Spleen (tissue), 11 donors: ENCODE measurements at regions not wholly inside any gene's neighbourhood (a gene's known extent, or its start where the extent isn't known, plus 50 kb on each side); places are given as distances from the start of the nearest gene placed in this dataset.
A peak's percentile ranks its signal among the peaks of the same experiment; 100 is the strongest.

Source experiments
- DNase-seq: peaks from one replicate; pipeline ENCODE4 v3.0.0-alpha.2; 2020
- H3K27ac ChIP-seq, 8 donors: fragments of 200-600 bp; sonication (generic) in 7 of 8; 1 replicate in 4 of 8; 2 replicates in 4 of 8; pipeline versions ENCODE4 v1.5.0 to v1.8.0; 2016 to 2021; ENCODE audit warnings: inconsistent platforms in 4 of 8, mild to moderate bottlenecking in 4 of 8, moderate library complexity in 1 of 8
- H3K27me3 ChIP-seq, 7 donors: fragments of 200-600 bp; sonication (generic) in 6 of 7; replicated peaks in 1 of 7; 1 replicate in 4 of 7; 2 replicates in 3 of 7; pipeline versions ENCODE4 v1.5.0 to v1.8.0; 2016 to 2021; ENCODE audit warnings: inconsistent platforms in 3 of 7, mild to moderate bottlenecking in 1 of 7
- H3K36me3 ChIP-seq, 6 donors: fragments of 200-600 bp; sonication (generic) in 5 of 6; 1 replicate in 4 of 6; 2 replicates in 2 of 6; pipeline versions ENCODE4 v1.5.0 to v1.8.0; 2016 to 2021; ENCODE audit warnings: inconsistent platforms in 2 of 6
- H3K4me1 ChIP-seq, 6 donors: fragments of 200-600 bp; sonication (generic) in 5 of 6; 1 replicate in 3 of 6; 2 replicates in 3 of 6; pipeline versions ENCODE4 v1.5.0 to v1.8.0; 2016 to 2021; ENCODE audit warnings: inconsistent platforms in 3 of 6
- H3K4me3 ChIP-seq, 8 donors: fragments of 200-600 bp; sonication (generic) in 7 of 8; 1 replicate in 4 of 8; 2 replicates in 4 of 8; pipeline versions ENCODE4 v1.5.0 to v1.8.0; 2016 to 2021; ENCODE audit warnings: inconsistent platforms in 4 of 8, mild to moderate bottlenecking in 4 of 8, moderate library complexity in 2 of 8
- H3K9me3 ChIP-seq, 8 donors: fragments of 200-600 bp; sonication (generic) in 7 of 8; 1 replicate in 4 of 8; 2 replicates in 4 of 8; pipeline versions ENCODE4 v1.5.0 to v1.8.0; 2016 to 2021; ENCODE audit warnings: inconsistent platforms in 4 of 8
- CTCF ChIP-seq, 11 experiments: fragments of 200-600 bp in 7 of 11; fragments of 450-650 bp in 4 of 11; sonication (generic) in 4 of 11; IDR thresholded peaks in 8 of 11; conservative IDR thresholded peaks in 3 of 11; 1 replicate in 7 of 11; 2 replicates in 4 of 11; pipeline versions ENCODE4 v1.4.0 to v1.8.0; 2016 to 2021; ENCODE audit warnings: antibody characterized with exemption in 11 of 11, inconsistent platforms in 4 of 11, mild to moderate bottlenecking in 1 of 11
- POLR2A ChIP-seq, 3 donors: fragments of 450-650 bp; IDR thresholded peaks; one replicate each; pipeline ENCODE4 v1.5.1; 2017; ENCODE audit warnings: antibody characterized with exemption in 3 of 3, mild to moderate bottlenecking in 1 of 3
- POLR2AphosphoS5 ChIP-seq, 3 donors: sonication (generic); formaldehyde crosslinking; IDR thresholded peaks; one replicate each; pipeline ENCODE4 v1.5.1; 2017; ENCODE audit warnings: antibody characterized with exemption in 3 of 3
- WGBS, 5 donors: extraction: QIAGEN DNeasy Blood & Tissue Kit in 3 of 5; methylation state at CpG; one replicate each; pipeline versions ENCODE4 v1.1.5 to v1.1.7; 2013 to 2018; 5-methylcytosine and 5-hydroxymethylcytosine counted together
- intact Hi-C: fragments of 100-400 bp; cut with DNase I; formaldehyde crosslinking; loops from one replicate; pipeline ENCODE4 v1.15.0; 2023; ENCODE audit warnings: low total_unique reads
- donor health status: healthy with polysubstance abuse.
- donor health status: DM: no; HTN: no; CAD: no; lungs with moderate emphysema.
- donor health status: DM: no; HTN: no; CAD: no.
- donor health status: Bipolar disorder and iron deficiency.
- donor health status: healthy.
- donor health status: DM: no; HTN: no; CAD: no.
- donor health status: DM: yes; HTN: yes; CAD: no.

DNA sequence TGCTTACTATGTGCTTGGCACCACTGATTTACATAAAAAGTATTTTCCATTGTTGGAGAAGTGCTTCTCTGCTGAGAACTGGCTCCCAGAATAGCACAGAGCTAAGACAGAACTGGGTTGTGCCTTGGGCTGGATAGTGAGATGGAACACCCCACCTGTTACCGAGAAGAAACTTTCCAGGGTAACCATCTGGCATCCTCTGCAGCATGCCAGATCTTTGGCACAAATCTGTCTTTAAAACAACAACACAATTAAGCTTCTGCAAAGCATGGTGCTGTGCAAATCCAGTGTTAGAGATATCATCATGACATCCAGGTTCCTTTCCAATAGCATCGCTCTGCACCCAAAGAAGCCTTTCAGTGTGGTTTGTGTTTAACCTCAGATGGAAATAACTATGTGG lies 202.5 kb upstream of the RFC3 start:
- no peak for DNase-seq
- Histone ChIP-seq H3K4me1 (peaks cover under 1 to 23% (median 11%) of the 10 kb centered on the region in 6 donors), H3K9me3 (no peaks in the 10 kb centered on the region), H3K4me3 (no peak overlapping the region), H3K36me3 (no peaks in the 10 kb centered on the region), H3K27me3 (no peaks in the 10 kb centered on the region), H3K27ac (no peak overlapping the region)
- TF ChIP-seq CTCF (IDR thresholded peaks at IDR 0.05 in 8 of 11, conservative IDR thresholded peaks at IDR 0.05 in 3 of 11) (no peak), POLR2A (IDR thresholded peaks at IDR 0.05) (no peak), POLR2AphosphoS5 (IDR thresholded peaks at IDR 0.05) (no peak)
- intact Hi-C loops: no loop called here
- WGBS, 5 donors: 87 to 100% (median 93%) methylated on average over 2 of the region's 2 CpGs

DNA sequence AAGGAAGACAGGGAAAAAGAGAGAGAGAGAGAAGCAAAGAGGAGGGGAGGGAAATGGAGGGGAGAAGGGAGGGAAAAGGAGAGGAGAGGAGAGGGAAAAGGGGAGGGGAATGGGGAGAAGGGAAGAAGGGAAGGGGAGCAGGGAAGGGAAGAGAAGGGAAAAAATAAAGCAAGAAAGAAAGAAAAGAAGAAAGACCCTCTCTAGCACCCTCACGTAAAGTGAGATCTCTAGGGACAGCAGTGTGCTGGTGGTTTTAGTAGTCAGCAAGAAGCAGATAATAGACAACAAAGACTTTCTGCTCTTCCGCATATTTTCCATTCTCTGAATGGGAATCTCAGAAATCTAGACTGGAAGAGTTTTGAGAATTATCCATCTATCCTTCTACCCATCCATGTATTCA lies 201.8 kb upstream of the RFC3 start:
- Histone ChIP-seq H3K4me3 (no peak overlapping the region), H3K4me1 (peaks cover 0 to 16% (median 6%) of the 10 kb centered on the region in 6 donors), H3K27me3 (no peaks in the 10 kb centered on the region), H3K27ac (no peak overlapping the region), H3K36me3 (no peaks in the 10 kb centered on the region), H3K9me3 (no peaks in the 10 kb centered on the region)
- no peak for DNase-seq
- 94 to 98% (median 96%) methylated on average over 2 of the region's 2 CpGs for WGBS, 5 donors
- TF ChIP-seq CTCF (IDR thresholded peaks at IDR 0.05 in 8 of 11, conservative IDR thresholded peaks at IDR 0.05 in 3 of 11) (no peak), POLR2AphosphoS5 (IDR thresholded peaks at IDR 0.05) (no peak), POLR2A (IDR thresholded peaks at IDR 0.05) (no peak)
- intact Hi-C loops: no loop called here

- Histone ChIP-seq H3K9me3 (no peaks in the 10 kb centered on the region), H3K4me3 (no peak overlapping the region), H3K4me1 (peaks cover 0 to 6% (median under 1%) of the 10 kb centered on the region in 6 donors), H3K27ac (no peak overlapping the region), H3K36me3 (no peaks in the 10 kb centered on the region), H3K27me3 (no peaks in the 10 kb centered on the region)
- intact Hi-C loops: no loop called here
- no peak for DNase-seq
- 88 to 93% (median 90%) methylated on average over 2 of the region's 2 CpGs for WGBS, 5 donors
- TF ChIP-seq POLR2A (IDR thresholded peaks at IDR 0.05) (no peak), CTCF (IDR thresholded peaks at IDR 0.05 in 8 of 11, conservative IDR thresholded peaks at IDR 0.05 in 3 of 11) (no peak), POLR2AphosphoS5 (IDR thresholded peaks at IDR 0.05) (no peak)
These were observed 200.9 kb upstream of the RFC3 start for GRCh38 chr13:33617055-33617454.

GRCh38 chr13:33624253-33624652 lies 193.7 kb upstream of the RFC3 start:
- no peaks in the 10 kb centered on the region for H3K27me3 ChIP-seq
- TF ChIP-seq CTCF (IDR thresholded peaks at IDR 0.05 in 8 of 11, conservative IDR thresholded peaks at IDR 0.05 in 3 of 11): no peak
- TF ChIP-seq POLR2AphosphoS5 (IDR thresholded peaks at IDR 0.05): no peak
- TF ChIP-seq POLR2A (IDR thresholded peaks at IDR 0.05): no peak
- intact Hi-C loops: no loop called here
- no peak overlapping the region for H3K4me3 ChIP-seq
- H3K27ac ChIP-seq: peak overlapping the region in 4 of 8 donors; percentile 11 to 67 (median 58)
- H3K9me3 ChIP-seq: no peaks in the 10 kb centered on the region
- WGBS, 5 donors: 79 to 95% (median 87%) methylated on average over 3 of the region's 3 CpGs
- peaks cover 0 to 10% (median 2%) of the 10 kb centered on the region in 6 donors for H3K4me1 ChIP-seq
- DNase-seq: no peak
- no peaks in the 10 kb centered on the region for H3K36me3 ChIP-seq
